H1 (cell line): ENCODE measurements at regions not wholly inside any gene's neighbourhood (a gene's known extent, or its start where the extent isn't known, plus 50 kb on each side); places are given as distances from the start of the nearest gene placed in this dataset.

Experiments
- CTCF ChIA-PET: fragments of 300-600 bp; sonication (Branson Sonifier 250); formaldehyde crosslinking; loops from one replicate; lab custom pipeline; 2021; ENCODE audit not compliant: partially characterized antibody; lab: Charles Lee
- POLR2A ChIA-PET: fragments of 300-600 bp; sonication (Branson Sonifier 250); formaldehyde crosslinking; loops from one replicate; lab custom pipeline; 2021; ENCODE audit warnings: inconsistent platforms; ENCODE audit not compliant: partially characterized antibody; lab: Charles Lee
- DNase-seq, 2 experiments: peaks; one replicate each; pipeline versions ENCODE4 v3.0.0 to v3.0.0-alpha.2; 2010 to 2022; ENCODE audit warnings: low spot score in 2 of 2, low read depth in 1 of 2, mixed read lengths in 1 of 2
- FAIRE-seq: peaks from 2 replicates; lab custom pipeline; 2011; peaks lifted over from hg19 to GRCh38; lab: Jason Lieb, UNC
- H2AFZ ChIP-seq: 2 replicates; pipeline ENCODE4 v1.8.1; 2012; ENCODE audit warnings: low read length, inconsistent platforms
- H2AK5ac ChIP-seq: 2 replicates; pipeline ENCODE4 v1.6.1; 2013; ENCODE audit warnings: low read depth, low read length
- H2BK120ac ChIP-seq: replicated peaks from 2 replicates; pipeline ENCODE3; 2013; ENCODE audit warnings: low read depth, low read length, inconsistent platforms
- H2BK12ac ChIP-seq: 2 replicates; pipeline ENCODE4 v1.6.1; 2013; ENCODE audit warnings: low read depth, low read length
- H2BK15ac ChIP-seq: 2 replicates; pipeline ENCODE4 v1.6.1; 2013; ENCODE audit warnings: low read length
- H2BK20ac ChIP-seq: 2 replicates; pipeline ENCODE4 v1.6.1; 2013; ENCODE audit warnings: low read length
- H2BK5ac ChIP-seq: 2 replicates; pipeline ENCODE4 v1.6.1; 2013; ENCODE audit warnings: low read depth, low read length
- H3K14ac ChIP-seq: 2 replicates; pipeline ENCODE4 v1.6.1; 2013; ENCODE audit warnings: inconsistent platforms; ENCODE audit not compliant: insufficient read length
- H3K18ac ChIP-seq: 2 replicates; pipeline ENCODE4 v1.6.1; 2013; ENCODE audit warnings: low read length; ENCODE audit errors: extremely low read depth
- H3K23ac ChIP-seq: 2 replicates; pipeline ENCODE4 v1.6.1; 2013; ENCODE audit warnings: inconsistent platforms; ENCODE audit not compliant: insufficient read length
- H3K23me2 ChIP-seq: 2 replicates; pipeline ENCODE4 v1.6.1; 2013; ENCODE audit warnings: low read depth, low read length
- H3K27ac ChIP-seq: 2 replicates; pipeline ENCODE4 v1.6.1; 2011; ENCODE audit warnings: low read depth, low read length, inconsistent platforms
- H3K27me3 ChIP-seq, 4 experiments: replicated peaks in 1 of 4; 1 replicate in 1 of 4; 2 replicates in 3 of 4; pipeline versions ENCODE4 v1.6.1 to v1.8.1; 2011 to 2013; ENCODE audit warnings: low read length in 3 of 4, mild to moderate bottlenecking in 3 of 4, inconsistent platforms in 2 of 4, mixed read lengths in 2 of 4, moderate library complexity in 1 of 4; ENCODE audit not compliant: control insufficient read depth in 3 of 4, insufficient read depth in 3 of 4; ENCODE audit errors: extremely low read depth in 1 of 4
- H3K36me3 ChIP-seq, 4 experiments: 2 replicates each; pipeline versions ENCODE4 v1.6.1 to v1.8.1; 2011 to 2013; ENCODE audit warnings: mild to moderate bottlenecking in 4 of 4, low read length in 3 of 4, moderate library complexity in 2 of 4, control low read depth in 1 of 4, inconsistent platforms in 1 of 4; ENCODE audit not compliant: insufficient read depth in 4 of 4, control insufficient read depth in 2 of 4
- H3K4ac ChIP-seq: replicated peaks from 2 replicates; pipeline ENCODE3; 2013; ENCODE audit warnings: low read length, low read depth, mixed read lengths, inconsistent platforms; ENCODE audit not compliant: insufficient read length
- H3K4me1 ChIP-seq, 4 experiments: replicated peaks in 1 of 4; 1 replicate in 1 of 4; 2 replicates in 3 of 4; pipeline versions ENCODE4 v1.6.1 to v1.8.1; 2011 to 2013; ENCODE audit warnings: low read length in 3 of 4, inconsistent platforms in 2 of 4, mixed read lengths in 1 of 4; ENCODE audit not compliant: insufficient read depth in 4 of 4, control insufficient read depth in 3 of 4
- H3K4me2 ChIP-seq, 2 experiments: 2 replicates each; pipeline versions ENCODE4 v1.6.1 to v1.8.1; 2011 to 2013; ENCODE audit warnings: low read depth in 2 of 2, low read length in 2 of 2, control low read depth in 1 of 2, inconsistent platforms in 1 of 2, mild to moderate bottlenecking in 1 of 2; ENCODE audit not compliant: insufficient read depth in 1 of 2
- H3K4me3 ChIP-seq, 4 experiments: fragments of 200-600, 300-600 bp in 1 of 4; sonication (generic), shearing (Covaris generic), sonication (Bioruptor Twin) in 1 of 4; 2 replicates each; pipeline versions ENCODE4 v1.5.1 to v1.8.1; 2011 to 2016; ENCODE audit warnings: low read length in 4 of 4, low read depth in 3 of 4, control low read depth in 2 of 4, inconsistent platforms in 2 of 4, mild to moderate bottlenecking in 2 of 4, mixed read lengths in 1 of 4, moderate library complexity in 1 of 4; ENCODE audit not compliant: insufficient read depth in 2 of 4; ENCODE audit errors: extremely low read depth in 1 of 4
- H3K56ac ChIP-seq: replicated peaks from 2 replicates; pipeline ENCODE3; 2013; ENCODE audit warnings: low read depth, mild to moderate bottlenecking, mixed read lengths, low read length, inconsistent platforms; ENCODE audit not compliant: insufficient read length
- H3K79me1 ChIP-seq: 2 replicates; pipeline ENCODE4 v1.6.1; 2013; ENCODE audit warnings: low read depth, low read length, control low read depth
- H3K79me2 ChIP-seq, 2 experiments: 2 replicates each; pipeline versions ENCODE4 v1.6.1 to v1.8.1; 2012 to 2013; ENCODE audit warnings: low read length in 2 of 2, mild to moderate bottlenecking in 2 of 2, inconsistent platforms in 1 of 2; ENCODE audit not compliant: insufficient read depth in 2 of 2, control insufficient read depth in 1 of 2
- H3K9ac ChIP-seq, 4 experiments: replicated peaks in 1 of 4; 1 replicate in 1 of 4; 2 replicates in 3 of 4; pipeline versions ENCODE4 v1.6.1 to v1.8.1; 2011 to 2013; ENCODE audit warnings: low read depth in 3 of 4, low read length in 3 of 4, control low read depth in 2 of 4, mild to moderate bottlenecking in 2 of 4, moderate library complexity in 2 of 4, inconsistent platforms in 1 of 4; ENCODE audit errors: extremely low read depth in 1 of 4
- H3K9me3 ChIP-seq, 2 experiments: 2 replicates each; pipeline versions ENCODE4 v1.6.1 to v1.8.1; 2012 to 2013; ENCODE audit warnings: mild to moderate bottlenecking in 2 of 2, moderate library complexity in 2 of 2, control low read depth in 1 of 2, inconsistent platforms in 1 of 2, low read depth in 1 of 2, low read length in 1 of 2, mixed read lengths in 1 of 2; ENCODE audit not compliant: insufficient read depth in 2 of 2
- H4K20me1 ChIP-seq, 2 experiments: replicated peaks in 1 of 2; 2 replicates each; pipeline versions ENCODE3 to v1.8.1; 2011 to 2013; ENCODE audit warnings: inconsistent platforms in 2 of 2, low read length in 2 of 2, mild to moderate bottlenecking in 1 of 2; ENCODE audit not compliant: insufficient read depth in 2 of 2, control insufficient read depth in 1 of 2
- H4K5ac ChIP-seq: 2 replicates; pipeline ENCODE4 v1.6.1; 2013; ENCODE audit warnings: low read length, low read depth, mixed read lengths, inconsistent platforms; ENCODE audit not compliant: insufficient read length
- H4K8ac ChIP-seq: 2 replicates; pipeline ENCODE4 v1.8.0; 2013; ENCODE audit warnings: mild to moderate bottlenecking, moderate library complexity, low read length, inconsistent platforms; ENCODE audit not compliant: insufficient read depth; ENCODE audit errors: extremely low read depth
- H4K91ac ChIP-seq: replicated peaks from 2 replicates; pipeline ENCODE3; 2013; ENCODE audit warnings: low read length, mixed read lengths, inconsistent platforms; ENCODE audit not compliant: insufficient read length
- HDAC2 ChIP-seq, 2 experiments: fragments of 300-600 bp in 1 of 2; sonication (generic) in 1 of 2; IDR thresholded peaks; 2 replicates each; pipeline ENCODE4 v1.6.1; 2011 to 2012; ENCODE audit warnings: low read depth in 2 of 2, low read length in 2 of 2, mild to moderate bottlenecking in 2 of 2, moderate library complexity in 2 of 2, borderline replicate concordance in 1 of 2, inconsistent platforms in 1 of 2
- KDM1A ChIP-seq: fragments of 200-600, 300-600 bp; sonication (generic); IDR thresholded peaks from 2 replicates; pipeline ENCODE4 v1.7.1; 2016; ENCODE audit warnings: mild to moderate bottlenecking, low read length, borderline replicate concordance
- WGBS, 2 experiments: shearing (Covaris generic) in 1 of 2; methylation state at CpG; one replicate each; pipeline versions ENCODE4 v1.1.6 to v1.1.7; 2013 to 2015; ENCODE audit warnings: low lambda C conversion rate in 2 of 2, mixed read lengths in 2 of 2, inconsistent platforms in 1 of 2, low coverage in 1 of 2, missing lambda C conversion rate in 1 of 2; ENCODE audit not compliant: insufficient replicate concordance in 2 of 2, insufficient coverage in 1 of 2, insufficient read length in 1 of 2; ENCODE audit errors: extremely low coverage in 1 of 2, missing lambda C conversion rate in 1 of 2; 5-methylcytosine and 5-hydroxymethylcytosine counted together

DNA sequence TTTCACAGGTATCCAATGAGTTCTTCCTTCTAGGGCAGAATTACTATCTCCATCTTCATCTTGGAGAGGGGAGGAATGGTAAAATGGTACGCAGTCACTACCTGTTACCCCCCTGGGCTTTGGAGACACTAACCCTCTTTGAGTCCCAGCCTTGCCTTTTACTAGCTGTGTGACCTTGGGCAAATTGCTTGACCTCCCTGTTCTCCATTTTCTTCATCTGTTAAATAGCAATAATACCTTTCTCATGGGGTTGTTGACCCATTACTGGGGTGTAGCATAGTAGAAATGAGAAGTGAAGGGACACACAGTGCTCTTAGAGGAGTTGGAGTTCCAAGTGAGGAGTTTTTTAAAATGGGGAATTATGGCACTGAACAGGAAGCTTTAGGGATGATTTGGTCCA lies 324.7 kb downstream of the FOXL1 start:
- POLR2A ChIA-PET = no interaction called here
- Histone ChIP-seq H4K91ac (no peak overlapping the region), H2BK12ac (no peak overlapping the region), H3K9ac (no peak overlapping the region), H3K23ac (no peak overlapping the region), H2AK5ac (no peak overlapping the region), H3K27ac (no peak overlapping the region), H4K8ac (no peak overlapping the region), H3K36me3 (no peaks in the 10 kb centered on the region), H4K20me1 (no peaks in the 10 kb centered on the region), H3K4me1 (peaks cover 0 to 4% (median 0%) of the 10 kb centered on the region in 4 experiments; a peak in 1 of 7 replicates), H2BK20ac (no peak overlapping the region), H3K79me2 (no peaks in the 10 kb centered on the region), H2BK5ac (no peak overlapping the region), H3K79me1 (no peaks in the 10 kb centered on the region), H3K56ac (no peak overlapping the region), H3K18ac (no peak overlapping the region), H3K14ac (no peak overlapping the region), H2BK120ac (no peak overlapping the region), H3K27me3 (no peaks in the 10 kb centered on the region), H3K4ac (no peak overlapping the region), H3K4me3 (no peak overlapping the region), H2BK15ac (no peak overlapping the region), H3K9me3 (no peaks in the 10 kb centered on the region), H2AFZ (no peak overlapping the region), H3K23me2 (no peaks in the 10 kb centered on the region), H4K5ac (no peak overlapping the region), H3K4me2 (no peak overlapping the region)
- no peak for DNase-seq
- 85% methylated on average over 1 of the region's 1 CpG; no CpG with 5 or more reads in 1 of the 2 experiments for WGBS, 2 experiments
- CTCF ChIA-PET = no interaction called here
- FAIRE-seq = no peak
- TF ChIP-seq HDAC2 (IDR thresholded peaks at IDR 0.05; ENCODE audit: borderline replicate concordance in 1 of 2, low read depth in 2 of 2, low read length in 2 of 2) = no peak
- peak; percentile 71; the same call in 1 of the 2 replicates for TF ChIP-seq KDM1A
